Suprapubic skin (tissue), 4 donors: ENCODE measurements at regions not wholly inside any gene's neighbourhood (a gene's known extent, or its start where the extent isn't known, plus 50 kb on each side); places are given as distances from the start of the nearest gene placed in this dataset.

ENCODE experiments used
- DNase-seq, 2 donors: peaks; one replicate each; pipeline ENCODE4 v3.0.0-alpha.2; 2019; ENCODE audit warnings: low spot score in 2 of 2
- H3K27ac ChIP-seq: fragments of 200-600 bp; sonication (generic); one replicate; pipeline ENCODE4 v1.5.1; 2019
- H3K27me3 ChIP-seq: fragments of 200-600 bp; sonication (generic); one replicate; pipeline ENCODE4 v1.5.1; 2019
- H3K36me3 ChIP-seq: fragments of 200-600 bp; sonication (generic); one replicate; pipeline ENCODE4 v1.5.1; 2019
- H3K4me1 ChIP-seq: fragments of 200-600 bp; sonication (generic); one replicate; pipeline ENCODE4 v1.5.1; 2019
- H3K4me3 ChIP-seq: fragments of 200-600 bp; sonication (generic); one replicate; pipeline ENCODE4 v1.5.1; 2019; ENCODE audit warnings: mild to moderate bottlenecking
- H3K9me3 ChIP-seq: fragments of 200-600 bp; sonication (generic); one replicate; pipeline ENCODE4 v1.5.1; 2019
- CTCF ChIP-seq, 2 donors: fragments of 200-600 bp in 1 of 2; fragments of 450-650 bp in 1 of 2; sonication (generic) in 1 of 2; IDR thresholded peaks; one replicate each; pipeline ENCODE4 v1.5.1; 2016 to 2019; ENCODE audit warnings: antibody characterized with exemption in 2 of 2, mild to moderate bottlenecking in 1 of 2, moderate library complexity in 1 of 2
- EP300 ChIP-seq: sonication (generic); formaldehyde crosslinking; IDR thresholded peaks from one replicate; pipeline ENCODE4 v1.6.1; 2017; ENCODE audit warnings: antibody characterized with exemption
- POLR2A ChIP-seq, 2 donors: fragments of 450-650 bp; IDR thresholded peaks; one replicate each; pipeline ENCODE4 v1.6.1; 2017; ENCODE audit warnings: antibody characterized with exemption in 2 of 2, mild to moderate bottlenecking in 2 of 2, moderate library complexity in 2 of 2
- POLR2AphosphoS5 ChIP-seq, 3 donors: sonication (generic); formaldehyde crosslinking; IDR thresholded peaks; one replicate each; pipeline ENCODE4 v1.6.1; 2017; ENCODE audit warnings: antibody characterized with exemption in 3 of 3
- WGBS: methylation state at CpG from one replicate; pipeline ENCODE4 v1.1.5; 2018; 5-methylcytosine and 5-hydroxymethylcytosine counted together

DNA sequence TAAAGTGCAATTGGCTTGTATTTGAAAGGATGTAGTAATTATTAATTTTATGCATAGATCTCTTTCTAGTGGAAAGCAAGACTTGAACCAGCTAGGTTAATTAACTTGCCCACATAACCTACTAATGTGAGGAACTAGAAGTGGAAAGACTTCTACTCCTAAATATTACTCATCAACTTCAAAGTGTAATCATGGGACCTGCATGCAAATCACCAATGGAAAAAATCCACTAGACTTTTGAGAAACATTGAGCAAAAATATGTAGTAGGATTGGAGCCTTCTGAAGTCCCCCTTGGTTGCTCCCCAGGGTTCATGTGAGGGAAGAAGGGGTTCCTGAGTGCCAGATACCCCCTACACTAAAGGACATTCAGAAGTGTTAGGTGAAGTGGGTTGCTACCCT, 240.2 kb downstream of the PTEN start:
- Histone ChIP-seq H3K4me3 (no peak overlapping the region), H3K36me3 (no peaks in the 10 kb centered on the region), H3K27ac (no peak overlapping the region), H3K27me3 (no peaks in the 10 kb centered on the region), H3K4me1 (no peaks in the 10 kb centered on the region), H3K9me3 (no peaks in the 10 kb centered on the region)
- DNase-seq, result no peak
- TF ChIP-seq EP300 (no peak), POLR2AphosphoS5 (IDR thresholded peaks at IDR 0.05) (no peak), CTCF (IDR thresholded peaks at IDR 0.05) (no peak), POLR2A (IDR thresholded peaks at IDR 0.05) (no peak)

DNA sequence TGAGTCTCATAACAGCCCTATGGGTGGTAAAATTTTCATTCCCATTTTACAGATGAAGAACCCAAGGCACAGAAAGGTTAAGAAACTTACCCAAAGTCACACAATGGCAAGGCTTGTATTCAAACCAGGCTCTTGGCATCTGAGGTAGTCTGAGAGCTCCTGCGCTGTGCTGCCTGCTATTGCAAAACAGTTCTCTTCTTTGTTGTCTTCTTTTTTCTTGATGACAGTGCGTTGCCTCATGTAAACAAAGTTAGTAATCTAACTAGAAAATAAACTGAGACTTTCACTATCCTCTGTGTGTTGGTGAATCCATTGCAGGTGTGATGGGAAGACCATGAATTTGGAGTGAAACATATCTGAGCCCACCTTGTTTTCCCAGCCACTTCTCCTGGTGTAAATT, 240.8 kb downstream of the PTEN start:
- Histone ChIP-seq H3K4me1 (no peaks in the 10 kb centered on the region), H3K27ac (no peak overlapping the region), H3K4me3 (no peak overlapping the region), H3K36me3 (no peaks in the 10 kb centered on the region), H3K27me3 (no peaks in the 10 kb centered on the region), H3K9me3 (no peaks in the 10 kb centered on the region)
- DNase-seq, result no peak
- 80% methylated on average over 2 of the region's 2 CpGs for WGBS
- TF ChIP-seq CTCF (IDR thresholded peaks at IDR 0.05) (no peak), POLR2AphosphoS5 (IDR thresholded peaks at IDR 0.05) (no peak), POLR2A (IDR thresholded peaks at IDR 0.05) (no peak), EP300 (no peak)

DNA sequence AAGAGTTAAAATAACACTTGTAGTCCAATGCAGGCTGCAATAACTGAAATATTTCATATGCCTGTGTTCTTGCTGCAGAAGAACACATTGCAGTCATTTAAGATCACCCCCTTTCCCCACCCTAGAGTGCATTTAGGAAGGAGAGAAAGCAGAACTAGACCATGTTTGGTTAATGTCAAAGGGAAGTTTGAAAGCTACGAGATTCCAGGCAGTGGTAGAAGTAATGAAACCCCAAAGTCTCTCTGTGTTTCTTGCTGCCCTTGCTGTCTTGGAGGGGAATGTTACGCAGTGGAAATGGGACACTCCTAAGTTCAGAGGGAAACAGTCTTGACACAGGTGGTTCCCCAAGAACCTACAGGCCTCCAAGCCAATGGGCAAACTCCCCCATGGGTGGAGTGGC, 242.9 kb downstream of the PTEN start:
- DNase-seq, result no peak
- TF ChIP-seq EP300, result no peak
- no peak for TF ChIP-seq POLR2A (IDR thresholded peaks at IDR 0.05)
- no peak for TF ChIP-seq POLR2AphosphoS5 (IDR thresholded peaks at IDR 0.05)
- no peak for TF ChIP-seq CTCF (IDR thresholded peaks at IDR 0.05)
- Histone ChIP-seq H3K4me3 (no peak overlapping the region), H3K9me3 (no peaks in the 10 kb centered on the region), H3K36me3 (no peaks in the 10 kb centered on the region), H3K27me3 (no peaks in the 10 kb centered on the region), H3K4me1 (no peaks in the 10 kb centered on the region), H3K27ac (no peak overlapping the region)
- 84% methylated on average over 2 of the region's 2 CpGs for WGBS

DNA sequence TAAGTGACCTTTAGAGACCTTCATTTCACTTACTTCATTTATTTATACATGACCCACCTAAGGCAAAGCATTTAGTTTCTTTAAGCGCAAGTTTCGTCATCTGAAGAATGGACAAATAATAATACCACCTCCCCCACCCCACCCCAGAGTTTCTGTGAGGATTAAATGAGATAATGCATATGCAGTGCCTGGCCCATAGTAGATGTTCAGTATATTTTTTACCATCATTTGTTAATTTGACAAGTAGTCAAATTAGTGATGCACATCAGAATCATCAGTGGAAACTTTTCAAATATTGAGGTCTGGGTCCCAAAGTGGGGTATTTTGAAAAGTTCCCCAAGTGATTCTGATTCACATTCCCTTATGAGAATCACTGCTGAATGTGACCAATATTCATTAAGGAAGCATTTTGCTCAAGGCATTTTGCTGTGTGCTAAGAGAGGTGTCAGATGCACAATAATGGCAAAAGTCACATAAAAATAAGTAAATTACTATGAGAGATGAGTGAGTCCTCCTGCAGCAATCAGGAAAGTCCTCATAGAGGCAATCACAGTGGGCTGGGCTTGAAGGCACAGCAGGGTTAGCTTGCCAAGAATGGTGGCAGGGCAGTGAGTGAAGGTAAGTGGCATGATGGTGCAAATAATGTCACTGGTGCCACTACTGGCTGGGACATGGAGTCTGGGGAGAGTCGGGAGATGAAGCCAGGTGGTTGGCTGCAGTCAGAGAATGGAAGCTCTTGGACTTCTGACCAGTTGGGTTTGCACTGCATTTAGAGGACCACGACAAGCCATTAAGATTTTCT, 244.1 kb downstream of the PTEN start:
- 91% methylated on average over 4 of the region's 4 CpGs for WGBS
- Histone ChIP-seq H3K27me3 (no peaks in the 10 kb centered on the region), H3K9me3 (no peaks in the 10 kb centered on the region), H3K27ac (no peak overlapping the region), H3K4me3 (no peak overlapping the region), H3K36me3 (no peaks in the 10 kb centered on the region), H3K4me1 (no peaks in the 10 kb centered on the region)
- TF ChIP-seq POLR2AphosphoS5 (IDR thresholded peaks at IDR 0.05), result no peak
- TF ChIP-seq POLR2A (IDR thresholded peaks at IDR 0.05), result no peak
- TF ChIP-seq CTCF (IDR thresholded peaks at IDR 0.05), result no peak
- no peak for TF ChIP-seq EP300
- no peak for DNase-seq

GRCh38 chr10:88108115-88108610, 244.7 kb downstream of the PTEN start:
- Histone ChIP-seq H3K4me3 (no peak overlapping the region), H3K27me3 (no peaks in the 10 kb centered on the region), H3K9me3 (no peaks in the 10 kb centered on the region), H3K36me3 (no peaks in the 10 kb centered on the region), H3K27ac (no peak overlapping the region), H3K4me1 (no peaks in the 10 kb centered on the region)
- DNase-seq, result no peak
- TF ChIP-seq POLR2A (IDR thresholded peaks at IDR 0.05) (no peak), EP300 (no peak), POLR2AphosphoS5 (IDR thresholded peaks at IDR 0.05) (no peak), CTCF (IDR thresholded peaks at IDR 0.05) (no peak)
- WGBS, result 68% methylated on average over 2 of the region's 2 CpGs
